GM21576 (cell line): ENCODE measurements at regions not wholly inside any gene's neighbourhood (a gene's known extent, or its start where the extent isn't known, plus 50 kb on each side); places are given as distances from the start of the nearest gene placed in this dataset.
A peak's percentile ranks its signal among the peaks of the same experiment; 100 is the strongest.

Experiments
- ATAC-seq: cut with Tn5 transposase; IDR thresholded peaks from one replicate; pipeline ENCODE4 v1.9.1; 2021; ENCODE audit warnings: mild to moderate bottlenecking, moderate library complexity; ENCODE audit not compliant: unreplicated experiment

GRCh38 chr4:156252358-156252921 is 298.8 kb upstream of the CTSO start:
- no peak for ATAC-seq

GRCh38 chr4:156251373-156252065 is 297.9 kb upstream of the CTSO start:
- ATAC-seq = no peak

GRCh38 chr4:156248917-156249316 is 295.3 kb upstream of the CTSO start:
- ATAC-seq = no peak

- no peak for ATAC-seq
Observed at GRCh38 chr4:156247470-156247869, 293.8 kb upstream of the CTSO start.

- no peak for ATAC-seq
Observed at GRCh38 chr4:156243015-156243414, 289.3 kb upstream of the CTSO start.

GRCh38 chr4:156242390-156242789 is 288.7 kb upstream of the CTSO start:
- no peak for ATAC-seq

GRCh38 chr4:156241896-156242295 is 288.2 kb upstream of the CTSO start:
- ATAC-seq = no peak

- no peak for ATAC-seq
Observed at GRCh38 chr4:156238171-156238570, 284.5 kb upstream of the CTSO start.

GRCh38 chr4:156237231-156237630 is 283.6 kb upstream of the CTSO start:
- ATAC-seq = no peak

GRCh38 chr4:156230176-156230575 is 276.5 kb upstream of the CTSO start:
- no peak for ATAC-seq

- no peak for ATAC-seq
Observed at GRCh38 chr4:156228676-156229075, 275.0 kb upstream of the CTSO start.

GRCh38 chr4:156227321-156227720 is 273.7 kb upstream of the CTSO start:
- no peak for ATAC-seq

GRCh38 chr4:156223985-156224384 is 270.3 kb upstream of the CTSO start:
- no peak for ATAC-seq

GRCh38 chr4:156217236-156217635 is 263.6 kb upstream of the CTSO start:
- ATAC-seq = no peak

- peak; percentile 88 for ATAC-seq
Observed at GRCh38 chr4:156201050-156201449, 247.4 kb upstream of the CTSO start.

- ATAC-seq = no peak
Observed at GRCh38 chr4:156198511-156198910, 244.8 kb upstream of the CTSO start.

- no peak for ATAC-seq
Observed at GRCh38 chr4:156197216-156197615, 243.6 kb upstream of the CTSO start.

- ATAC-seq = no peak
Observed at GRCh38 chr4:156196722-156197121, 243.1 kb upstream of the CTSO start.

- ATAC-seq = peak; percentile 95
Observed at GRCh38 chr4:156195914-156196313, 242.2 kb upstream of the CTSO start.

GRCh38 chr4:156194896-156195295 is 241.2 kb upstream of the CTSO start:
- no peak for ATAC-seq

GRCh38 chr4:156193800-156194199 is 240.1 kb upstream of the CTSO start:
- no peak for ATAC-seq

- ATAC-seq = no peak
Observed at GRCh38 chr4:156193106-156193505, 239.4 kb upstream of the CTSO start.

- no peak for ATAC-seq
Observed at GRCh38 chr4:156192033-156192432, 238.4 kb upstream of the CTSO start.
